ENCODE measurements at regions not wholly inside any gene's neighbourhood (a gene's known extent, or its start where the extent isn't known, plus 50 kb on each side); places are given as distances from the start of the nearest gene placed in this dataset.

- TF ChIP-seq CTCF (IDR thresholded peaks at IDR 0.05) (no peak), EP300 (IDR thresholded peaks at IDR 0.05) (no peak), POLR2A (IDR thresholded peaks at IDR 0.05) (no peak)
These were observed 153.5 kb downstream of the KCNA5 start for GRCh38 chr12:5197131-5197530.

All from ovary (tissue), 3 donors.